ENCODE measurements at regions not wholly inside any gene's neighbourhood (a gene's known extent, or its start where the extent isn't known, plus 50 kb on each side); places are given as distances from the start of the nearest gene placed in this dataset.

DNA sequence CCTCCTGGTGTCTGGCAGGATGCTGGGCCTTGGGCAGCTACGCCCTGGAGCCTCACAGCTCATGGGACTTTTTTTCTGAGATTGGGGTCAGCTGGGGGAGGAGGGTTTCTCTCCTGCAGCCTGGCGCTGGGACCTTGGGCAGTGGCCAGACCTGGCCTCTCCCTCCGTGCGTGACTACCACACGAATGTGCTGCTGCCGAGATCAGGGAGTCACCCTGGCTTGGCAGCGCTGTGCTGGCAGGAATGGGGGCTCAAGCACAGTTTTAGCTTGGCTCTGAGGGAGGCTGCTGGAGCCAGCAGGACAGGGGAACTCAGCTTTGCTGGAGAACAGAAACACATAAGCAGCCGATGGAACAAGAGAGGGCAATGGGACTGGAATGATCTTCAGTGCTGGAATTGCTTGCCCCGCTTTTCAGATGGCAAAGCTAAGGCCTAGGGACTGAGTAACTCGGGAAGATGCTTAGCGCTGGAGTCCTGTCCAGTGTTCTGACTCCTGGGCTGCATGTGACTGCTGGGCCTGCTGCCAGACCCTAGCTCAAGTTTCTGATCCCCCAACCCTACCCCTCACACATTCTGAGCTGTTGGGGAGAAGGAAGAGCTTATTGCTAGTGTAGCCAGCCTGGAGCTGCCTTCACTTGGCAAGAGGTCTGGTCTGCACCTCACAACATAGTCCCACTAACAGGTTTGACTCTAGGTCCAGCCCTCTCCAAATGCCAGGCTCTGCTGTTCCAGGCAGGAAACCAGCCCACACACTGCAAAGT lies 69.9 kb downstream of the NAV1 start:
- TF ChIP-seq, protein P1, sequence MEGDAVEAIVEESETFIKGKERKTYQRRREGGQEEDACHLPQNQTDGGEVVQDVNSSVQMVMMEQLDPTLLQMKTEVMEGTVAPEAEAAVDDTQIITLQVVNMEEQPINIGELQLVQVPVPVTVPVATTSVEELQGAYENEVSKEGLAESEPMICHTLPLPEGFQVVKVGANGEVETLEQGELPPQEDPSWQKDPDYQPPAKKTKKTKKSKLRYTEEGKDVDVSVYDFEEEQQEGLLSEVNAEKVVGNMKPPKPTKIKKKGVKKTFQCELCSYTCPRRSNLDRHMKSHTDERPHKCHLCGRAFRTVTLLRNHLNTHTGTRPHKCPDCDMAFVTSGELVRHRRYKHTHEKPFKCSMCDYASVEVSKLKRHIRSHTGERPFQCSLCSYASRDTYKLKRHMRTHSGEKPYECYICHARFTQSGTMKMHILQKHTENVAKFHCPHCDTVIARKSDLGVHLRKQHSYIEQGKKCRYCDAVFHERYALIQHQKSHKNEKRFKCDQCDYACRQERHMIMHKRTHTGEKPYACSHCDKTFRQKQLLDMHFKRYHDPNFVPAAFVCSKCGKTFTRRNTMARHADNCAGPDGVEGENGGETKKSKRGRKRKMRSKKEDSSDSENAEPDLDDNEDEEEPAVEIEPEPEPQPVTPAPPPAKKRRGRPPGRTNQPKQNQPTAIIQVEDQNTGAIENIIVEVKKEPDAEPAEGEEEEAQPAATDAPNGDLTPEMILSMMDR (IDR thresholded peaks at IDR 0.05): no peak
- TF ChIP-seq EZH2 (IDR thresholded peaks at IDR 0.05; ENCODE audit: borderline replicate concordance, insufficient read depth, low read depth, low read length, poor library complexity, severe bottlenecking): no peak

Measured in B cell (primary cell).